HG03432 (cell line): ENCODE measurements at regions not wholly inside any gene's neighbourhood (a gene's known extent, or its start where the extent isn't known, plus 50 kb on each side); places are given as distances from the start of the nearest gene placed in this dataset.

Experiments
- ATAC-seq: cut with Tn5 transposase; IDR thresholded peaks from one replicate; pipeline ENCODE4 v1.9.1; 2021; ENCODE audit warnings: mild to moderate bottlenecking, moderate library complexity; ENCODE audit not compliant: unreplicated experiment

GRCh38 chr5:72623323-72623722 is 116.1 kb upstream of the ZNF366 start:
- ATAC-seq: no peak

DNA sequence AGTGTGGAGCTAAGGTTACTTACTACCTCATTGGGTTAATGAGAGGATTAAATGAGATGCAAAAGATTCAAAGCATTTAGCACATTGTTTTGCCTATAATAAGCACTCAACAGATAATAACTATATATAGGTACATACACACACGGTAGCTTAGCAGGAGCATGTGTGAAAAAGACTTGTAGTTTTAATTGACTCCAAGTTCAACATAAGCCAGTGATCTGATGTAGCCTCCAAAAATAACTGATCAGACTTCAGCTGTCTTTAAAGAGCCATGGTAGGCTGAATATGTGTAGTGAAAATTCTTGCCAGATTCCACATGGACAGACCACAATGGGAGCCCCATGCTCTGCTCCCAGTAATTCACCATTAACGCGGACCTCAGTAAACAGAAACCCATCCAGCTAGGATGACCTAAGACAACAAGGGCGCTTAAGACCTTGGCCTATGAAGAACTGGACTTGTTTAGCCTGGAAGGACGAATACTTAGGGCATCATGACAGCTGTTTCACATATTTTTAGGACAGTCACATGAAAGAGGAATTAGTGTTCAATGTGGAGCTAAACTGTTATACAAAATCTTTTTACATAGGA is 115.1 kb upstream of the ZNF366 start:
- no peak for ATAC-seq

DNA sequence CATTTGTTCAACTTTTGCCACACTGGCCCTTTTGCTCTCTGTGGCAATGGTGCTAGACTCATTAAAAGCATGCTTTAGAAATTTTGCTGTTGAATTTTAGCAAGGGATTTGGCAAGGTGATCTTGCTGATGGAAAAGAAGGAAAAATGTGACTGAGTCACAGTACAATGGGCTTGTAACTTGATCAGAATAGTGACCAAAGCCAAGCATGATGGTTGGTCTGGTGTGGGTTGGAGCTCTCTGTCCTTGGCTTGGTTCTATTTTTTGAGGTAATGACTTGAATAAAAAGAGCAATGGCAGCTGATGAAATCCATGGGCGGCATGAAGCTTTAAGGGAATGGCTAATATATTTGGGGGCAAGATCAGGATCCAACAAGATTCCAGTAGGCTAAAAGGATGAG is 114.4 kb upstream of the ZNF366 start:
- no peak for ATAC-seq

GRCh38 chr5:72619677-72620076 is 112.5 kb upstream of the ZNF366 start:
- no peak for ATAC-seq

DNA sequence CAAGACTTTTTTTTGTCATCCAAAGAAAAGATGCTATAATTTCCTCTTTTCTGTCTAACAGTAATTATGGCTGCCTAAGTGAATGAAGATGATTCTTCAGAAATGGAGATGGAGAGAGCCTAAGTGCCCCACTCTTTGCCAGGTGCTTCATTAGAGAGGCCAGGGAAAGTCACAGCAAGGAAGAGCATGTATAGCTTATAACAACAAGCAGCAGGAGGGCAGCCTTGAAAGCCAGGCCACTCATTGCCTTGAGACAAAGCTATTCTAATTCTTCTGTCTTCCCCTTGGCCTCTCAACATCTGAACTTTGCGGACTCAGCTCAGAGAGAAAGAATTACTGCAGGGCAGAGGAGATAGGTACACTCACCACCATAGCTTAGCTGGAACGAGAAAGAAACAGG is 112.0 kb upstream of the ZNF366 start:
- ATAC-seq: no peak

GRCh38 chr5:72618708-72619107 is 111.5 kb upstream of the ZNF366 start:
- ATAC-seq: no peak

GRCh38 chr5:72615061-72615460 is 107.9 kb upstream of the ZNF366 start:
- ATAC-seq: no peak

- ATAC-seq: no peak
Observed at GRCh38 chr5:72613515-72613914, 106.3 kb upstream of the ZNF366 start.

DNA sequence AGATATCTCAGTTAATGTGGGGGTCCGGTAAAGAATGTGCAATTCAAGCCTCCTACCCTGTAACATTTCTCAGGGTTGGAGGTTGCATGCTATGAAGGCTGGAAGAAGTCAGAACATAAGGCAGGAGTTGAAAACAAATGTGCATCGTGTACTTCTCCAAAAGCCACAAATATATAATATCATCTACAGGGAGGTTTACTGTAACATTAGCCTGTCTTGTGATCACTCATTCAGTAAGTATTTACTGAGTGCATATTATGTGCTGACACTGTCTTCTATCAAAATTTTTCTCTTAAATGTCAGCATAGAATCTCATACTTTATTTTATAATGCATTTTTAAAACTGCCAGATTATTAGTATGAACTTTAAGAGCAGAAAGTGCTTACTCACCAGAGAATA is 105.6 kb upstream of the ZNF366 start:
- ATAC-seq: no peak

DNA sequence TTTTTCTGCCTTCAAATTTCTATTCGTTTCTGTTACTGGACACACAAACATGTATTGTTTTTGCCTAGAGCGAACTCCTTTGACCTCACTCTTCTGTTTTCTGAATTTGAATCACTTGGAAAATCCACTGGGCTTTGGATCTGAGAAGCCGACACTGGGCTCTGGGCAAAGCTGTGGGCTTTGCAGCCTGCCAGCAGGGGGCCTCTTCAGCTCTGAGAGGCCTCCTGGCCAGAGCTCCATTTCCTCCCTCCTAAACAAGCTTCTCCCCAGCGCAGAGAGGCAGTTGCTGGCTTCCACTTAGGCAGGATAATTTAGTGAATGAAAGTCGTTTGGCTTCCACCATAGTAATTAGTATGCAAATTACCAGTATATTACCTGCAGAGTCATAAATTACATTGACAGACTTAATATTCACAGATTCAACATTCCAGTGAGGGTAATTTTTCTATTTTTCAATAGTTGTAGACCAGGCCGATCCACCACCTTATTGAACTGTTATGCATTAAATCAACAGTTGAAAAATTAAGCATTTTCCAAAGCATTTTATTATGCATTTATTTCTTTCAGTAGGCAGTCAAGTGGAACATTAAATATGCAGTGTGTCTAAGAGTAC is 104.0 kb upstream of the ZNF366 start:
- ATAC-seq: no peak

- no peak for ATAC-seq
Observed at GRCh38 chr5:72608926-72609325, 101.7 kb upstream of the ZNF366 start.

GRCh38 chr5:72608297-72608696 is 101.1 kb upstream of the ZNF366 start:
- ATAC-seq: no peak

- ATAC-seq: no peak
Observed at GRCh38 chr5:72607381-72607780, 100.2 kb upstream of the ZNF366 start.

DNA sequence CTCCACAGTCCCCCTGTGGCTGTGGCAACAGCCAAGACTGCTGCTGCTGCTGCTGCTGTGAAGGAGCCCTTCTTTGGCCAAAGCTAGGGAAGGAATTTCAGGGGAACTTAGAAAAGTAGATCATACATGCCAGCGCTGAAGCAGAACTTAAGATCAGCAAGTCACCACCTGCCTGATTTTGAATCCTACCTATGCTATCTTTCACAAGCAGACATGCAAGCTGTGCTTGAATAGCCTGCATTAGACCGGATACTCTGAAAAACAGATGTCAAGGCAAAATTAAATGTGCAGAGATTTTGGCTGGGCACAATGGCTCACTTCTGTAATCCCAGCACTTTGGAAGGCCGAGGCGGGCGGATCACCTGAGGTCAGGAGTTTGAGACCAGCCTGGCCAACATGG is 99.3 kb upstream of the ZNF366 start:
- ATAC-seq: no peak

DNA sequence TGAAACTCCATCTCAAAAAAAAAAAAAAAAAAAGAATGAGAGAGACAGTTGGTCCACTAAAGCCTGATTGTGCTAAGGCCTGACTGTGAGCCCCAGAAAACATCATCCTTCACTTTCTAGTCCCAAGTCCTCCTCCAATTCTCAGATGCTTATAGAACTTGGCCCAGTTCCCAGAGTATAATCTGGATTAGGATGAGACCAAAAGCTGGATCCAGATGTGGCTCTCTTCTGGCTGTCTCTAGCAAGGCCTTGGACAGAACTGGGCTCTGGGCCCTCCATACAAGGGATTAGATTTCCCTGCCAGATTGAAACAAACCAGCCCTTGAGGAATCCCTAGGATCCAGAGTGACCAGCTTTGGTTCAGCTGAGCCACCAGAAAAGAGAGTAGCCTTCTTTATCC is 98.4 kb upstream of the ZNF366 start:
- ATAC-seq: no peak

DNA sequence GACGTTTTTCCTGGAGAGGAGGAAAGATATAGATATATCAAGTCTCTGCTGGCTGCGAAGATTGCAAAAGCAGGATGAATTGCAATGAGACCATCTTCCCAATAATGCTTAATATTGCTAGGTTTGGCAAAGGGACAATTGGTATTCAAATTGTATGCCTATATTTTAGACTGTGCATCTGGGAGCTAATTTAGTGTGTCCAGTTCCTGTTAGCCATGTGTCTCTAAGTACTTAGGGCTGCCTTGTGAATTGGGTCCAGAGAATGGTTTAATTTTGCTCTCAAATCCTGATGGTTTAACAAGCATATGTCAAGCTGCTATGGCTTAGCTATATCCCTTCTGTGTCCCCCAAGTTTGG is 97.6 kb upstream of the ZNF366 start:
- no peak for ATAC-seq

DNA sequence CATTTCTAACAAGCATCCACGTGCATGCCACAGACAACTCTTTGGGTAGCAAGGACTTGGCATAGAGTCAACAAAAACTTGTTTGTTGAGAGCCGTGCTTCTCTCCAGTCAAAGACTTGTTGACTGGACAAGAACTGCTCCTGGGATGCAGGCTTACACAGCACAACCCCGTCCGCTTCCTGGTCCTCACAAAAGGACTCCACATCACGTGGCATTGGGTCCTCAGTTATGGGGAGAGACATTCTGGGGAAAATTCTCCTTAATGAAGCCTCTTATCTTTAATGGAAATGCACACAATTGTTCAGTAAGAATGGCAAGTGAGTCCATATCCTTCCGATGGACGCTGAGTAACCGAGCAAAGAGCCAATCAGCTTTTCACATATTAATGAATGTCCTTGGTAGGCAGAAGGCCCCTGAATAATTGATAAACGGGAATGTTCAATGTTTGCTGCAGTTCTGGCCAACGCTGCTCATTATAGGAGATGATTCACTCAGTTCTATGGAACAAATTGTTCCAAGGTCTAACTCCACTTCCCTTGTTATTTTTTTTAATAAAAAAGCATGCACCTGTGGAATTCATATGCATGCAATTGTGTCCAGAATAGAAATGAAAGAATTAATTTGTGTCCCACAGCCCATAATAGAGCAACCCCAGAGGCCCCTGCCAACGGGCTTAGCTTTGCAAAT is 97.0 kb upstream of the ZNF366 start:
- no peak for ATAC-seq

DNA sequence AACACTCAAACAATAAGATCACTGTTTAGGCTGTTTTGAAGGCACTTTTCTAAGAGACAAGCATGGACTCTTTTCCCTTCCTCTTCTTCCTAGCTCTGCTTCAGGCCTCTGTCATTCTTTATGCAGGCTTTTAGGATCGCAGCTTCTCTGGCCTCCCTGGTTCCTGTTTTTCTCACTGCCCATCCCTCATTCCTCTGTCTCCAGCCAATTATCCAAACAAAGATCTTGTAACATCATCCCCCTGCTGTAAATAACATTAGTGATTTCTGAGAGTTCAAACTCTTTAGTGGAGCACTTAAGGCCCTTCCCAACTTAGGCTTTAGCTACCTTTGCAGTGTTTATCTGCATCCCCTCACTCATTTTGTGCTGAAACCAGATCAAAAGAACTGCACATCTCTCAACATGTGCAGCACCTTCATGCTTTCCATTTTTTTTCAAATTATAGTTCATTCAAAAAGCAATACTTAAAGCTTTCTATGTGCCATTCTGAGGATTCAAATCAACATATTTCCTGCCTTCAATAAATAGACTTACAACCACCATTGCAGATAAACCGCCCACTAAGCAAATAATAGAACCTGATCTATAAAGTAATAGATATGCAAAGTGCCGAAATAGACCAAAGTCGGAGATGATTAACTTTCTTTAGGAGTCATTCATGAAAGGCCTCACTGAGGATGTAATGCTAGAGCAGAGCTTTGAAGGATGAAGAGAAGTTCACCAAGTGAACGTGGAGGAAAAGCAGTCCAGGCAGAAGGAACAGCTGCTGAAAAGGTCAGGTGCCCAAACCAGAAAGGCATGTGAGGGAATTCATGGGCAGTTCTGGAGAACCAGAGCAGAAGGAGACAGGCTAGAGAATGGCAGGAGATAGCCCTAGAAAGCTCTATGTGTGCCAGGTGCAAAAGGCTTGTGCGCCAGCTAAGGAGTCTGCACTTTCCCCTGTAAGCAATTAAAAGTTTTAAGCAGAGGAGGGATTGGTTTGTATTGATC is 95.8 kb upstream of the ZNF366 start:
- ATAC-seq: no peak

- no peak for ATAC-seq
Observed at GRCh38 chr5:72601861-72602260, 94.7 kb upstream of the ZNF366 start.

GRCh38 chr5:72600391-72600981 is 93.3 kb upstream of the ZNF366 start:
- ATAC-seq: no peak
